OCI-LY3 (cell line): ENCODE measurements at regions not wholly inside any gene's neighbourhood (a gene's known extent, or its start where the extent isn't known, plus 50 kb on each side); places are given as distances from the start of the nearest gene placed in this dataset.

Experiments used
- H2AFZ ChIP-seq: fragments of 200-600, 300-600 bp; shearing (Covaris generic); 2 replicates; pipeline ENCODE4 v1.6.0; 2014; ENCODE audit warnings: antibody characterized with exemption, low read depth, low read length
- H3K27ac ChIP-seq: fragments of 200-600, 300-600 bp; sonication (generic); 2 replicates; pipeline ENCODE4 v1.5.1; 2014; ENCODE audit warnings: mild to moderate bottlenecking, low read length, moderate library complexity, mixed read lengths
- H3K27me3 ChIP-seq: fragments of 200-600, 300-600 bp; sonication (generic); 2 replicates; pipeline ENCODE4 v1.6.1; 2014; ENCODE audit warnings: low read depth, low read length, mixed read lengths
- H3K36me3 ChIP-seq: fragments of 200-600, 300-600 bp; sonication (generic); replicated peaks from 2 replicates; pipeline ENCODE3; 2014; ENCODE audit warnings: low read depth, low read length, mixed read lengths
- H3K4me1 ChIP-seq: fragments of 300-600, 200-600 bp; sonication (generic); 2 replicates; pipeline ENCODE4 v1.6.1; 2014; ENCODE audit warnings: low read length, mixed read lengths
- H3K4me2 ChIP-seq: fragments of 200-600, 300-600 bp; sonication (generic); 2 replicates; pipeline ENCODE4 v1.6.1; 2014; ENCODE audit warnings: low read length, mixed read lengths
- H3K4me3 ChIP-seq: fragments of 300-600, 200-600 bp; sonication (generic); 2 replicates; pipeline ENCODE4 v1.5.1; 2014; ENCODE audit warnings: antibody characterized with exemption, mild to moderate bottlenecking, low read length, moderate library complexity
- H3K79me2 ChIP-seq: fragments of 300-600, 200-600 bp; shearing (Covaris generic); 2 replicates; pipeline ENCODE4 v1.6.1; 2014; ENCODE audit warnings: mild to moderate bottlenecking, low read length, mixed read lengths
- H3K9ac ChIP-seq: fragments of 300-600, 200-600 bp; shearing (Covaris generic); 2 replicates; pipeline ENCODE4 v1.6.0; 2014; ENCODE audit warnings: mild to moderate bottlenecking, low read length, moderate library complexity
- H3K9me3 ChIP-seq: fragments of 200-600, 300-600 bp; shearing (Covaris generic); 2 replicates; pipeline ENCODE4 v1.6.1; 2014; ENCODE audit warnings: low read length, mixed read lengths; ENCODE audit not compliant: insufficient read depth
- H4K20me1 ChIP-seq: fragments of 200-600, 300-600 bp; sonication (generic); 2 replicates; pipeline ENCODE4 v1.6.1; 2016; ENCODE audit warnings: low read length, mixed read lengths; ENCODE audit not compliant: insufficient read depth
- CTCF ChIP-seq: fragments of 200-600, 300-600 bp; sonication (generic); IDR thresholded peaks from 2 replicates; pipeline ENCODE4 v1.5.1; 2014; ENCODE audit warnings: antibody characterized with exemption, low read length, low read depth
- EZH2phosphoT487 ChIP-seq: fragments of 200-600 bp; shearing (Covaris generic); IDR thresholded peaks from 2 replicates; pipeline ENCODE4 v1.6.1; 2018; ENCODE audit warnings: antibody characterized with exemption, mixed run types, low read depth

GRCh38 chr17:72254808-72255449, 134.1 kb downstream of the SOX9 start:
- no peaks in the 10 kb centered on the region for H4K20me1 ChIP-seq
- H3K27me3 ChIP-seq: no peaks in the 10 kb centered on the region
- no peaks in the 10 kb centered on the region for H3K4me1 ChIP-seq
- H2AFZ ChIP-seq: no peak overlapping the region
- no peak overlapping the region for H3K4me2 ChIP-seq
- H3K9ac ChIP-seq: no peak overlapping the region
- TF ChIP-seq EZH2phosphoT487 (no peak), CTCF (no peak)
- no peak overlapping the region for H3K27ac ChIP-seq
- H3K4me3 ChIP-seq: no peak overlapping the region
- H3K9me3 ChIP-seq: no peaks in the 10 kb centered on the region
- H3K79me2 ChIP-seq: no peaks in the 10 kb centered on the region
- H3K36me3 ChIP-seq: no peaks in the 10 kb centered on the region

- H3K4me3 ChIP-seq: no peak overlapping the region
- no peaks in the 10 kb centered on the region for H3K4me1 ChIP-seq
- no peak overlapping the region for H3K27ac ChIP-seq
- H3K9ac ChIP-seq: no peak overlapping the region
- no peaks in the 10 kb centered on the region for H3K27me3 ChIP-seq
- no peak overlapping the region for H3K4me2 ChIP-seq
- TF ChIP-seq EZH2phosphoT487 (no peak), CTCF (no peak)
- no peaks in the 10 kb centered on the region for H4K20me1 ChIP-seq
- no peaks in the 10 kb centered on the region for H3K36me3 ChIP-seq
- H3K79me2 ChIP-seq: no peaks in the 10 kb centered on the region
- no peaks in the 10 kb centered on the region for H3K9me3 ChIP-seq
- H2AFZ ChIP-seq: no peak overlapping the region
These were observed 134.7 kb downstream of the SOX9 start for GRCh38 chr17:72255481-72255880.

- no peak overlapping the region for H3K27ac ChIP-seq
- H3K79me2 ChIP-seq: no peaks in the 10 kb centered on the region
- no peak overlapping the region for H3K4me2 ChIP-seq
- no peaks in the 10 kb centered on the region for H3K36me3 ChIP-seq
- H3K9me3 ChIP-seq: no peaks in the 10 kb centered on the region
- H3K4me1 ChIP-seq: no peaks in the 10 kb centered on the region
- no peak overlapping the region for H3K9ac ChIP-seq
- no peak overlapping the region for H2AFZ ChIP-seq
- TF ChIP-seq CTCF (no peak), EZH2phosphoT487 (no peak)
- H4K20me1 ChIP-seq: no peaks in the 10 kb centered on the region
- no peak overlapping the region for H3K4me3 ChIP-seq
- H3K27me3 ChIP-seq: no peaks in the 10 kb centered on the region
These were observed 137.9 kb downstream of the SOX9 start for GRCh38 chr17:72258711-72259110.

- Histone ChIP-seq H3K4me1 (no peaks in the 10 kb centered on the region), H3K79me2 (no peaks in the 10 kb centered on the region), H3K9ac (no peak overlapping the region), H3K9me3 (no peaks in the 10 kb centered on the region), H3K4me3 (no peak overlapping the region), H3K27me3 (no peaks in the 10 kb centered on the region), H3K4me2 (no peak overlapping the region), H2AFZ (no peak overlapping the region), H3K27ac (no peak overlapping the region), H4K20me1 (no peaks in the 10 kb centered on the region), H3K36me3 (no peaks in the 10 kb centered on the region)
- TF ChIP-seq EZH2phosphoT487: no peak
- no peak for TF ChIP-seq CTCF
These were observed 139.1 kb downstream of the SOX9 start for GRCh38 chr17:72259922-72260321.
